SK-N-DZ (cell line): ENCODE measurements at regions not wholly inside any gene's neighbourhood (a gene's known extent, or its start where the extent isn't known, plus 50 kb on each side); places are given as distances from the start of the nearest gene placed in this dataset.

ENCODE experiments used
- DNase-seq: peaks from one replicate; pipeline ENCODE4 v3.0.0-alpha.2; 2015; ENCODE audit warnings: low spot score

DNA sequence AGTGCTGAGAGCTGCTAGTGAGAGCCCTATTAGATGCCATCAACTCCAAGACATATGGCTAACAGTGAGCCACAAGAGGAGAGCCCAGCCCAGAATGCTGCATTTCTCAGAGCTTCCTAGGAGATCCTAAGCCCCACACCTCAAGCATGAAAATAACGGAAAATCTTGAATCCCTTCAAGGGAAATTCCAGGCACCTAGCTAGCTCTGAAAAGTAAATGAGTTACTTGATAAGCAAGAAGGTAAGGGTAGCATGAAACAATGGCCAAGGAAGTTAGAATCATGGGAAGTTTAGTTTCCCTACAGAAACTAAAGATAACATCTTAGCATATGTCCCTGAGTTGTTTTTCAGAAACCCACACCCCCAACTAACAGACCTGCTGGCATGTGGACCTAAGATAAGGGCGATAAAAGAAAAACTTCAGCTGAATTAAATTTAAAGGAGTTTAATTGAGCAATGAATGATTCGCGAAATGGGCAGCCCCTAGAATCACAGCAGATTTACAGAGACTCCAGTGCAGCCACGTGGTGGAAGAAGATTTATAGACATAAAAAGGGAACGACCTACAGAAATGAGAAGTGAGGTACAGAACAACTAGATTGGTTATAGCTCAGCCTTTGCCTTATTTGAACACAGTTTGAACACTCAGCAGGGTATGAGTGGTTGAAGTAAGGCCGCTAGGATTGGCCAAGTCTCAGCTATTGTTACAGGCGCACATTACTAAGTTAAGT, 301.3 kb upstream of the DACH1 start:
- peak; percentile 15 for DNase-seq

DNA sequence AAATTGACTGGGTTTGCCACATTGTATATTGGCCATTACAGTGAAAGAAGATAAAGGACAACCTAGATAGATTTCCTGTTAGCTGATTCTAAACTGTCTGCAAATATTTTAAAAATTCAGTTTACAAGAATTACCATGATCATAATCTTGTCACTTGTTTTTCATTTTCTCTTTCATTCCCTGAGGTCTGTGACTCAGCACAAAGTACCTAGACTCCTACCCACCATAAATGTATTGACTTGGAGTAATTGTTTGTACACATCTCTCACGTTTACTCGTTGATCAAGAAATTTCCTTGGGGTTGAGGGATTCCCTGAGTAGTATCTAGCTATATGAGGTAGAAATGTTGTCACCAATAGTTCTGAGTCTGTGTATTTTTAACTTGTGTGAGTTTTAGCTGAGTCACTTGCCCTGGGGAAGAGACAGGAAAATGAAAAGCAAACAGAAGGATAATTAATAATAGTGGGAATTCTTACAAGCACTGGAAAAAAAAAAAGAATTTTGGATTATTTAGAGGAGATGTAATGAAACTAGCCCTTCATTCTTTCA, 299.2 kb upstream of the DACH1 start:
- DNase-seq, result no peak

DNA sequence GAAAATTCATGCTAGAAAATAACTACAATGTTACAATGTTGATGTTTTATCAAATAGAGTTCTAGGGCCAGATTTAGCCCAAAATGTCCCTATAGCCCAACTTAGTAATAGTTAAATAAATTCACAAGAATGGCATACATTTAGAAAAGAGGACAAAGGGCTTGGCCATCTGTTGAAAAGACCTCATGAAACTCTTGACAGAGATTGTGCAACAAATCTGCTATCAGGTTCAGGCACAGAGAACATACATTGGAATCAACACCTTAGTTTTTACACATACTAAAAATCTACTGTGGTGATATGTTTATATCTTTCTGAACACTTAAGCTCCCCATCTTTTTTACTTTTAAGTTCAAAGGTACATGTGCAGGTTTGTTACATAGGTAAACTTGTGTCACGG, 298.3 kb upstream of the DACH1 start:
- DNase-seq, result no peak

- DNase-seq, result no peak
Measured at GRCh38 chr13:72164811-72165210, 297.8 kb upstream of the DACH1 start.

DNA sequence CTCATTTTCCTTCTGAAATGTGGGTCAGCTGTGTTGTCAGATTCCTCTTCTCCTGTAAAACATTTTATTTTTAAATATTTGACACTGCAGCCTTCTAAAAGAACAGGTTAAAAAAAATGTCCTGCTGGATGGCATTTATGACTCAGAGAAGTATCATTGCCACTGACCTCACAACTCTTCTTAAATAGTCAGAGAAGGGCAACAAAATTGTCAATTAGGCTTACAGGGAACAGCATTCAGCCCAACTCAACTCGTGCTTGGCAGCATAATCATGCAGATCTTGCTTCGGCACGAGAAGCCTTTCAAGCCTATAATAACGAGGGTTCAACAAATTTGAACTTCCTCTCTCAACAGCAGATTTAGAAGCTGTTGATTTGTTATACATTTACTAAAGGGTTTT, 296.7 kb upstream of the DACH1 start:
- no peak for DNase-seq

GRCh38 chr13:72160977-72161376, 294.0 kb upstream of the DACH1 start:
- DNase-seq, result no peak

GRCh38 chr13:72156760-72157159, 289.8 kb upstream of the DACH1 start:
- DNase-seq, result no peak

GRCh38 chr13:72153272-72153671, 286.3 kb upstream of the DACH1 start:
- no peak for DNase-seq

DNA sequence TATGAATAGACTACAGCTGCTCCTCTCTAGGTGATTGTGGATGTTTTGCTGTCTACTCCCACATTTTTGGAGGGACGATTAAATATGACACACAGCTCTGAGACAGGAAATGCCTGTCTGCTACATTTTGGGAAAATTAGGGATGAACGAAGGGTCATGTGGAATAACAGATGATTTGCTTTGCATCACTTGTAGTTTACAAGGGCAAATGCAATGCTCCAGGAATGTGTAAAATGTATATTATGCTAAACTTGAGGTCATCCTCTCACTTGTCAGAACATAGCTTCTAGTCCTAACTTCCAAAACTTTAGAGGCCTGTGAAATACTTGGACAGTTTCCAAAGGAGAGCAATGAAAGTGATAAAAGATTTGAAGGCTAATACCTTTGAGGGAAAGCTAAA, 284.2 kb upstream of the DACH1 start:
- DNase-seq, result no peak

DNA sequence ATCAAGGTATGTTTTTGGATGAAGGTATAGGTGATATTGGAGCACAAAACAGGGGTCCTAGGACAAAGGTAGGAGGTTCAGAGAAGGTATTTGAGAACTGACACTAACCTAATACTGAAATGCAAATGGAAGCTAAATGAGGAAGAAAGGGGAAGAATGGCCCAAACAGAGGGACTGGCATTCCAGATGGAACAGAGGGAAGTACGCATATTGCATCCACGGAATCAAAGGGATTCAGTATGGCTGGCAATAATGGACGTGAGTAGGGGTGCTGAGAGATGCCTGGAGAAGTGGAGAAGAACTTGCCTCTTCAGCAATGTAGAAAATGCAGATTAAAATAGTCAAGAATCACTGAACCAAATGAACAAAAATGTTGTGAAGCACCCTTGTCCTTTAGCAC, 283.5 kb upstream of the DACH1 start:
- DNase-seq, result no peak

- peak; percentile 15 for DNase-seq
Measured at GRCh38 chr13:72149701-72150100, 282.7 kb upstream of the DACH1 start.

GRCh38 chr13:72146816-72147215, 279.8 kb upstream of the DACH1 start:
- no peak for DNase-seq

- DNase-seq, result no peak
Measured at GRCh38 chr13:72145383-72145782, 278.4 kb upstream of the DACH1 start.

DNA sequence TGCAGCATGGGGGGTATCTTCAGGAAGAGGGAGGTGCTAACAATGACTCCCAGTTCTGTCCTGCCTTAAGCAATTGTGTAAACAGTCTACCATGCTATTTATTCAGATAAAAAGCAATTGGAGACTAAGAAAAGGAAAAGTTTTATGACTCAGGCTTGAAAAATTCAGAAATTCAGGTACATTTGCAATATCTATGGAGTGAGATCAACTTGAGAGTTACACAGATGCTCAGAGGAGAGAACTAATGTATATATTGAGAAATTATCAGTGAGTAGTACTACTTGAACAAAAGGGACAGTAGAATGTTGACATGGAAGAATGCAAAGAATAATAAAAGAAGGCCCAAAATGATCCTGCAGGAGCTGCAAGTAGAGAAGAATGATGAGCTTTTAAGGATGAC, 277.6 kb upstream of the DACH1 start:
- DNase-seq, result no peak

GRCh38 chr13:72141855-72142519, 275.0 kb upstream of the DACH1 start:
- DNase-seq, result no peak

GRCh38 chr13:72139192-72139591, 272.2 kb upstream of the DACH1 start:
- no peak for DNase-seq

- no peak for DNase-seq
Measured at GRCh38 chr13:72132075-72132474, 265.1 kb upstream of the DACH1 start.

- DNase-seq, result no peak
Measured at GRCh38 chr13:72129117-72129516, 262.1 kb upstream of the DACH1 start.

DNA sequence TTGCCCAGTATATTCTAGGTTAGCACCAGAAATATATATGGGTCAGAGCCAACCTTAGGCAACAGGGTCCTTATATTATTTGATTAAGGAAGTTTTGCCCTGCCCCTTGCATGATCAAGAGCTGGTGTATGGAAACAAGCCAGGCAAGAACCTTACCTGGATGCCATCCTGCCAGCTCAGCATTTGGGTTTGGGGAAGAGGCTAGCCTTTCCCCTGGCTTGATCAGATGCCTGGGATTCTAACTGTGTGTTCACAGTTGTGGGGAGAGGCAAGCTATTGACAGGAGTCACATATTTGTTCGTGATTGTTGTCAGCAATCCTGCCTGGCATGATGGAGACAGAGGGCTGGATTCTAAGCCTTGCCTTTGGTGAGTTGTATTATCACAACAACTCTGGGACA, 260.0 kb upstream of the DACH1 start:
- DNase-seq, result no peak

DNA sequence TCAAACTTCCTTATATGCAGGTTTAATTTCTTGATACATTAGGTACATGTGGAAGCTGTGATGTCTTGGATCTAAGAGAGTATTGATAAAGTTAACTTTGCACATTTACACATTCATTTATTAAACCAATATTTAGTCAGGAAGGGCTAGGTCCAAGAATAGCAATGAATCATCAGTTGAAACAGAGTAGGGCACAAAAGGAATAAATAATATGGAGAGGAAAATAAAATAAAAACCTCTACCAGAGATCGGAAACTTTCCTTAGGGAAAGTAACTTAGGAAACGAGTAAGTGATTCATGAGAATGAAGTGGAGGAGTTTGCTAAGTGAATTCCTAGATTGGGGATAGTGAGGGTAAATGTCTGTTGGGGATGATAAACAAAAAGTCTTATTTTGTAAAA, 259.4 kb upstream of the DACH1 start:
- no peak for DNase-seq

DNA sequence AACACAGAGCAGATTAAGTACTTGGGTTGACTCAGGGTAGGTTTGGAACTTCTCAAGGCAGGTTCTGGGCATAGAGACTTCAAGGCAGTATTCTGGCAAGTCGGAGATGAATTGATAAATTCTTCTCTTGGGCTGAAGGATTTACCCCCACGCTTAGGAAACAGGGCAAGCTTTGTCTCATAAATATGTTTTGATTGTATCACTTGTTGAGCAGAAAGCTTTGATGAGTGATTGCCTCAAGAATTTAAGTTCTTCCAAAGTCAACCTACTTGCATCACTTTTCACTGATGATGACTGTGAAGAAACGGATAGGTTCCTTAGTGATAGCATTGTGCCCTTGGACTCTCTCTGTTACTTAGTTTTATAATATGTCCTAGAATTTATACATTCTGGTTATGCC, 258.6 kb upstream of the DACH1 start:
- DNase-seq, result no peak

- no peak for DNase-seq
Measured at GRCh38 chr13:72122661-72123255, 255.8 kb upstream of the DACH1 start.

- DNase-seq, result no peak
Measured at GRCh38 chr13:72121466-72121865, 254.5 kb upstream of the DACH1 start.
